ENCODE measurements at regions not wholly inside any gene's neighbourhood (a gene's known extent, or its start where the extent isn't known, plus 50 kb on each side); places are given as distances from the start of the nearest gene placed in this dataset.

GRCh38 chr5:52657247-52657645 lies 130.5 kb upstream of the ITGA1 start:
- TF ChIP-seq CTCF (IDR thresholded peaks at IDR 0.05; ENCODE audit: insufficient read depth, low read depth, low read length, missing control alignments), result peak; percentile 36
- peak; percentile 62 for DNase-seq (ENCODE audit: low read depth)
- H3K4me3 ChIP-seq (ENCODE audit: low read length), result no peak overlapping the region

- TF ChIP-seq CTCF (IDR thresholded peaks at IDR 0.05; ENCODE audit: insufficient read depth, low read depth, low read length, missing control alignments), result no peak
- DNase-seq (ENCODE audit: low read depth), result no peak
These were observed 129.5 kb upstream of the ITGA1 start for GRCh38 chr5:52658246-52658645.

GRCh38 chr5:52660621-52661020 lies 127.1 kb upstream of the ITGA1 start:
- DNase-seq (ENCODE audit: low read depth), result no peak
- no peak overlapping the region for H3K4me3 ChIP-seq (ENCODE audit: low read length)
- no peak for TF ChIP-seq CTCF (IDR thresholded peaks at IDR 0.05; ENCODE audit: insufficient read depth, low read depth, low read length, missing control alignments)

More at GRCh38 chr5:52658246-52658645, 129.5 kb upstream of the ITGA1 start:
- no peak overlapping the region for H3K4me3 ChIP-seq (ENCODE audit: low read length)

- no peak overlapping the region for H3K4me3 ChIP-seq (ENCODE audit: low read length)
- DNase-seq (ENCODE audit: low read depth), result no peak
These were observed 125.7 kb upstream of the ITGA1 start for GRCh38 chr5:52661903-52662595.

GRCh38 chr5:52665559-52665958 lies 122.2 kb upstream of the ITGA1 start:
- no peak overlapping the region for H3K4me3 ChIP-seq (ENCODE audit: low read length)
- TF ChIP-seq CTCF (IDR thresholded peaks at IDR 0.05; ENCODE audit: insufficient read depth, low read depth, low read length, missing control alignments), result no peak
- DNase-seq (ENCODE audit: low read depth), result no peak

More at GRCh38 chr5:52661903-52662595, 125.7 kb upstream of the ITGA1 start:
- no peak for TF ChIP-seq CTCF (IDR thresholded peaks at IDR 0.05; ENCODE audit: insufficient read depth, low read depth, low read length, missing control alignments)

- no peak for TF ChIP-seq CTCF (IDR thresholded peaks at IDR 0.05; ENCODE audit: insufficient read depth, low read depth, low read length, missing control alignments)
- no peak overlapping the region for H3K4me3 ChIP-seq (ENCODE audit: low read length)
- no peak for DNase-seq (ENCODE audit: low read depth)
These were observed 119.6 kb upstream of the ITGA1 start for GRCh38 chr5:52668139-52668538.
